H1 (cell line): ENCODE measurements at regions not wholly inside any gene's neighbourhood (a gene's known extent, or its start where the extent isn't known, plus 50 kb on each side); places are given as distances from the start of the nearest gene placed in this dataset.

Source experiments
- CTCF ChIA-PET: fragments of 300-600 bp; sonication (Branson Sonifier 250); formaldehyde crosslinking; loops from one replicate; lab custom pipeline; 2021; ENCODE audit not compliant: partially characterized antibody; lab: Charles Lee
- POLR2A ChIA-PET: fragments of 300-600 bp; sonication (Branson Sonifier 250); formaldehyde crosslinking; loops from one replicate; lab custom pipeline; 2021; ENCODE audit warnings: inconsistent platforms; ENCODE audit not compliant: partially characterized antibody; lab: Charles Lee
- DNase-seq, 2 experiments: peaks; one replicate each; pipeline versions ENCODE4 v3.0.0 to v3.0.0-alpha.2; 2010 to 2022; ENCODE audit warnings: low spot score in 2 of 2, low read depth in 1 of 2, mixed read lengths in 1 of 2
- FAIRE-seq: peaks from 2 replicates; lab custom pipeline; 2011; peaks lifted over from hg19 to GRCh38; lab: Jason Lieb, UNC
- H2AFZ ChIP-seq: 2 replicates; pipeline ENCODE4 v1.8.1; 2012; ENCODE audit warnings: low read length, inconsistent platforms
- H2AK5ac ChIP-seq: 2 replicates; pipeline ENCODE4 v1.6.1; 2013; ENCODE audit warnings: low read depth, low read length
- H2BK120ac ChIP-seq: replicated peaks from 2 replicates; pipeline ENCODE3; 2013; ENCODE audit warnings: low read depth, low read length, inconsistent platforms
- H2BK12ac ChIP-seq: 2 replicates; pipeline ENCODE4 v1.6.1; 2013; ENCODE audit warnings: low read depth, low read length
- H2BK15ac ChIP-seq: 2 replicates; pipeline ENCODE4 v1.6.1; 2013; ENCODE audit warnings: low read length
- H2BK20ac ChIP-seq: 2 replicates; pipeline ENCODE4 v1.6.1; 2013; ENCODE audit warnings: low read length
- H2BK5ac ChIP-seq: 2 replicates; pipeline ENCODE4 v1.6.1; 2013; ENCODE audit warnings: low read depth, low read length
- H3K14ac ChIP-seq: 2 replicates; pipeline ENCODE4 v1.6.1; 2013; ENCODE audit warnings: inconsistent platforms; ENCODE audit not compliant: insufficient read length
- H3K18ac ChIP-seq: 2 replicates; pipeline ENCODE4 v1.6.1; 2013; ENCODE audit warnings: low read length; ENCODE audit errors: extremely low read depth
- H3K23ac ChIP-seq: 2 replicates; pipeline ENCODE4 v1.6.1; 2013; ENCODE audit warnings: inconsistent platforms; ENCODE audit not compliant: insufficient read length
- H3K23me2 ChIP-seq: 2 replicates; pipeline ENCODE4 v1.6.1; 2013; ENCODE audit warnings: low read depth, low read length
- H3K27ac ChIP-seq: 2 replicates; pipeline ENCODE4 v1.6.1; 2011; ENCODE audit warnings: low read depth, low read length, inconsistent platforms
- H3K27me3 ChIP-seq, 4 experiments: replicated peaks in 1 of 4; 1 replicate in 1 of 4; 2 replicates in 3 of 4; pipeline versions ENCODE4 v1.6.1 to v1.8.1; 2011 to 2013; ENCODE audit warnings: low read length in 3 of 4, mild to moderate bottlenecking in 3 of 4, inconsistent platforms in 2 of 4, mixed read lengths in 2 of 4, moderate library complexity in 1 of 4; ENCODE audit not compliant: control insufficient read depth in 3 of 4, insufficient read depth in 3 of 4; ENCODE audit errors: extremely low read depth in 1 of 4
- H3K36me3 ChIP-seq, 4 experiments: 2 replicates each; pipeline versions ENCODE4 v1.6.1 to v1.8.1; 2011 to 2013; ENCODE audit warnings: mild to moderate bottlenecking in 4 of 4, low read length in 3 of 4, moderate library complexity in 2 of 4, control low read depth in 1 of 4, inconsistent platforms in 1 of 4; ENCODE audit not compliant: insufficient read depth in 4 of 4, control insufficient read depth in 2 of 4
- H3K4ac ChIP-seq: replicated peaks from 2 replicates; pipeline ENCODE3; 2013; ENCODE audit warnings: low read length, low read depth, mixed read lengths, inconsistent platforms; ENCODE audit not compliant: insufficient read length
- H3K4me1 ChIP-seq, 4 experiments: replicated peaks in 1 of 4; 1 replicate in 1 of 4; 2 replicates in 3 of 4; pipeline versions ENCODE4 v1.6.1 to v1.8.1; 2011 to 2013; ENCODE audit warnings: low read length in 3 of 4, inconsistent platforms in 2 of 4, mixed read lengths in 1 of 4; ENCODE audit not compliant: insufficient read depth in 4 of 4, control insufficient read depth in 3 of 4
- H3K4me2 ChIP-seq, 2 experiments: 2 replicates each; pipeline versions ENCODE4 v1.6.1 to v1.8.1; 2011 to 2013; ENCODE audit warnings: low read depth in 2 of 2, low read length in 2 of 2, control low read depth in 1 of 2, inconsistent platforms in 1 of 2, mild to moderate bottlenecking in 1 of 2; ENCODE audit not compliant: insufficient read depth in 1 of 2
- H3K4me3 ChIP-seq, 4 experiments: fragments of 200-600, 300-600 bp in 1 of 4; sonication (generic), shearing (Covaris generic), sonication (Bioruptor Twin) in 1 of 4; 2 replicates each; pipeline versions ENCODE4 v1.5.1 to v1.8.1; 2011 to 2016; ENCODE audit warnings: low read length in 4 of 4, low read depth in 3 of 4, control low read depth in 2 of 4, inconsistent platforms in 2 of 4, mild to moderate bottlenecking in 2 of 4, mixed read lengths in 1 of 4, moderate library complexity in 1 of 4; ENCODE audit not compliant: insufficient read depth in 2 of 4; ENCODE audit errors: extremely low read depth in 1 of 4
- H3K56ac ChIP-seq: replicated peaks from 2 replicates; pipeline ENCODE3; 2013; ENCODE audit warnings: low read depth, mild to moderate bottlenecking, mixed read lengths, low read length, inconsistent platforms; ENCODE audit not compliant: insufficient read length
- H3K79me1 ChIP-seq: 2 replicates; pipeline ENCODE4 v1.6.1; 2013; ENCODE audit warnings: low read depth, low read length, control low read depth
- H3K79me2 ChIP-seq, 2 experiments: 2 replicates each; pipeline versions ENCODE4 v1.6.1 to v1.8.1; 2012 to 2013; ENCODE audit warnings: low read length in 2 of 2, mild to moderate bottlenecking in 2 of 2, inconsistent platforms in 1 of 2; ENCODE audit not compliant: insufficient read depth in 2 of 2, control insufficient read depth in 1 of 2
- H3K9ac ChIP-seq, 4 experiments: replicated peaks in 1 of 4; 1 replicate in 1 of 4; 2 replicates in 3 of 4; pipeline versions ENCODE4 v1.6.1 to v1.8.1; 2011 to 2013; ENCODE audit warnings: low read depth in 3 of 4, low read length in 3 of 4, control low read depth in 2 of 4, mild to moderate bottlenecking in 2 of 4, moderate library complexity in 2 of 4, inconsistent platforms in 1 of 4; ENCODE audit errors: extremely low read depth in 1 of 4
- H3K9me3 ChIP-seq, 2 experiments: 2 replicates each; pipeline versions ENCODE4 v1.6.1 to v1.8.1; 2012 to 2013; ENCODE audit warnings: mild to moderate bottlenecking in 2 of 2, moderate library complexity in 2 of 2, control low read depth in 1 of 2, inconsistent platforms in 1 of 2, low read depth in 1 of 2, low read length in 1 of 2, mixed read lengths in 1 of 2; ENCODE audit not compliant: insufficient read depth in 2 of 2
- H4K20me1 ChIP-seq, 2 experiments: replicated peaks in 1 of 2; 2 replicates each; pipeline versions ENCODE3 to v1.8.1; 2011 to 2013; ENCODE audit warnings: inconsistent platforms in 2 of 2, low read length in 2 of 2, mild to moderate bottlenecking in 1 of 2; ENCODE audit not compliant: insufficient read depth in 2 of 2, control insufficient read depth in 1 of 2
- H4K5ac ChIP-seq: 2 replicates; pipeline ENCODE4 v1.6.1; 2013; ENCODE audit warnings: low read length, low read depth, mixed read lengths, inconsistent platforms; ENCODE audit not compliant: insufficient read length
- H4K8ac ChIP-seq: 2 replicates; pipeline ENCODE4 v1.8.0; 2013; ENCODE audit warnings: mild to moderate bottlenecking, moderate library complexity, low read length, inconsistent platforms; ENCODE audit not compliant: insufficient read depth; ENCODE audit errors: extremely low read depth
- H4K91ac ChIP-seq: replicated peaks from 2 replicates; pipeline ENCODE3; 2013; ENCODE audit warnings: low read length, mixed read lengths, inconsistent platforms; ENCODE audit not compliant: insufficient read length
- ASH2L ChIP-seq: fragments of 200-600, 300-600 bp; sonication (generic); IDR thresholded peaks from one replicate; pipeline ENCODE4 v1.7.1; 2017; ENCODE audit warnings: low read length
- CTCF ChIP-seq, 3 experiments: IDR thresholded peaks; 1 replicate in 2 of 3; 2 replicates in 1 of 3; pipeline versions ENCODE4 v1.5.1 to v1.6.1; 2011; ENCODE audit warnings: low read length in 3 of 3, mild to moderate bottlenecking in 3 of 3, inconsistent platforms in 2 of 3, low read depth in 1 of 3, moderate library complexity in 1 of 3; ENCODE audit not compliant: insufficient read depth in 1 of 3; ENCODE audit errors: control extremely low read depth in 1 of 3
- NRF1 ChIP-seq: IDR thresholded peaks from 2 replicates; pipeline ENCODE4 v1.6.1; 2011; ENCODE audit warnings: mild to moderate bottlenecking, low read depth, low read length, improper control_type of control experiment
- PHF8 ChIP-seq: fragments of 200-600 bp; sonication (generic); conservative IDR thresholded peaks from 2 replicates; pipeline ENCODE4 v1.7.1; 2012; ENCODE audit warnings: low read depth, mild to moderate bottlenecking, inconsistent platforms, low read length, moderate library complexity
- POLR2AphosphoS5 ChIP-seq: IDR thresholded peaks from 2 replicates; pipeline ENCODE4 v1.6.1; 2011; ENCODE audit warnings: low read depth, low read length
- RAD21 ChIP-seq, 2 experiments: IDR thresholded peaks in 1 of 2; conservative IDR thresholded peaks in 1 of 2; 2 replicates each; pipeline ENCODE4 v1.6.1; 2011; ENCODE audit warnings: low read depth in 2 of 2, low read length in 2 of 2, improper control_type of control experiment in 1 of 2, inconsistent platforms in 1 of 2, mild to moderate bottlenecking in 1 of 2, moderate library complexity in 1 of 2
- RFX5 ChIP-seq: IDR thresholded peaks from 2 replicates; pipeline ENCODE4 v1.6.1; 2011; ENCODE audit warnings: low read depth, low read length, improper control_type of control experiment, borderline replicate concordance
- SUZ12 ChIP-seq: fragments of 200-600 bp; sonication (generic); IDR thresholded peaks from 2 replicates; pipeline ENCODE4 v1.6.1; 2012; ENCODE audit warnings: mild to moderate bottlenecking, inconsistent platforms, low read length, moderate library complexity, mixed read lengths
- WGBS, 2 experiments: shearing (Covaris generic) in 1 of 2; methylation state at CpG; one replicate each; pipeline versions ENCODE4 v1.1.6 to v1.1.7; 2013 to 2015; ENCODE audit warnings: low lambda C conversion rate in 2 of 2, mixed read lengths in 2 of 2, inconsistent platforms in 1 of 2, low coverage in 1 of 2, missing lambda C conversion rate in 1 of 2; ENCODE audit not compliant: insufficient replicate concordance in 2 of 2, insufficient coverage in 1 of 2, insufficient read length in 1 of 2; ENCODE audit errors: extremely low coverage in 1 of 2, missing lambda C conversion rate in 1 of 2; 5-methylcytosine and 5-hydroxymethylcytosine counted together
- TF ChIP-seq, protein P1 (sequence below): IDR thresholded peaks from 2 replicates; pipeline ENCODE4 v1.6.1; 2012; ENCODE audit warnings: low read length, inconsistent platforms

GRCh38 chr14:28142400-28143015 is 624.1 kb upstream of the FOXG1 start:
- H3K79me2 ChIP-seq, result no peaks in the 10 kb centered on the region
- no peak overlapping the region for H3K27ac ChIP-seq
- no peak overlapping the region for H2BK20ac ChIP-seq
- no peak overlapping the region for H2BK5ac ChIP-seq
- no peak overlapping the region for H4K8ac ChIP-seq
- H3K18ac ChIP-seq, result no peak overlapping the region
- H3K36me3 ChIP-seq, result no peaks in the 10 kb centered on the region
- H3K14ac ChIP-seq, result no peak overlapping the region
- no peak overlapping the region for H4K5ac ChIP-seq
- no peaks in the 10 kb centered on the region for H3K23me2 ChIP-seq
- no peak overlapping the region for H2AFZ ChIP-seq
- ChIA-PET CTCF (interaction anchor here (0.6 to 1.9 kb wide), 4 partner anchors 12 to 256 kb away, joined by 3 to 8 read pairs (median 4); no protein-coding TSS in a partner anchor), POLR2A (no interaction called here)
- H3K9ac ChIP-seq, result no peak overlapping the region
- H3K4me3 ChIP-seq, result no peak overlapping the region
- no peak overlapping the region for H2BK15ac ChIP-seq
- H4K20me1 ChIP-seq, result no peaks in the 10 kb centered on the region
- no peaks in the 10 kb centered on the region for H3K79me1 ChIP-seq
- no peak overlapping the region for H3K4ac ChIP-seq
- H3K9me3 ChIP-seq, result no peaks in the 10 kb centered on the region
- H2BK120ac ChIP-seq, result no peak overlapping the region
- H3K23ac ChIP-seq, result no peak overlapping the region
- H3K4me1 ChIP-seq, result no peaks in the 10 kb centered on the region
- no peak overlapping the region for H3K4me2 ChIP-seq
- H3K27me3 ChIP-seq, result no peaks in the 10 kb centered on the region
- FAIRE-seq (peak; percentile 76), DNase-seq (no peak)
- no peak overlapping the region for H4K91ac ChIP-seq
- H2BK12ac ChIP-seq, result no peak overlapping the region
- no peak overlapping the region for H2AK5ac ChIP-seq
- H3K56ac ChIP-seq, result no peak overlapping the region
- whole genome bisulfite sequencing, 2 experiments, result 45% methylated on average over 3 of the region's 3 CpGs; no CpG with 5 or more reads in 1 of the 2 experiments
- TF ChIP-seq RFX5 (no peak), SUZ12 (no peak), ASH2L (no peak), POLR2AphosphoS5 (no peak), RAD21 (IDR thresholded peaks at IDR 0.05 in 1 of 2, conservative IDR thresholded peaks at IDR 0.05 in 1 of 2; ENCODE audit: low read depth in 2 of 2, low read length in 2 of 2) (peak; percentile 77 to 79), CTCF (IDR thresholded peaks at IDR 0.05; ENCODE audit: control extremely low read depth in 1 of 3, insufficient read depth in 1 of 3, low read depth in 1 of 3, low read length in 3 of 3) (peak in 2 of 3 experiments; percentile 18 to 48; a peak in 2 of 4 replicates), PHF8 (no peak), NRF1 (no peak)
- TF ChIP-seq, protein P1, sequence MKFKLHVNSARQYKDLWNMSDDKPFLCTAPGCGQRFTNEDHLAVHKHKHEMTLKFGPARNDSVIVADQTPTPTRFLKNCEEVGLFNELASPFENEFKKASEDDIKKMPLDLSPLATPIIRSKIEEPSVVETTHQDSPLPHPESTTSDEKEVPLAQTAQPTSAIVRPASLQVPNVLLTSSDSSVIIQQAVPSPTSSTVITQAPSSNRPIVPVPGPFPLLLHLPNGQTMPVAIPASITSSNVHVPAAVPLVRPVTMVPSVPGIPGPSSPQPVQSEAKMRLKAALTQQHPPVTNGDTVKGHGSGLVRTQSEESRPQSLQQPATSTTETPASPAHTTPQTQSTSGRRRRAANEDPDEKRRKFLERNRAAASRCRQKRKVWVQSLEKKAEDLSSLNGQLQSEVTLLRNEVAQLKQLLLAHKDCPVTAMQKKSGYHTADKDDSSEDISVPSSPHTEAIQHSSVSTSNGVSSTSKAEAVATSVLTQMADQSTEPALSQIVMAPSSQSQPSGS, result no peak
